GM18505 (cell line): ENCODE measurements at regions not wholly inside any gene's neighbourhood (a gene's known extent, or its start where the extent isn't known, plus 50 kb on each side); places are given as distances from the start of the nearest gene placed in this dataset.
"Not testable (repeated sequence)": the region's sequence is repeated elsewhere in the genome, so short reads cannot be mapped to it uniquely, and the experiment has no call there.

Source experiments
- ATAC-seq: cut with Tn5 transposase; IDR thresholded peaks from one replicate; pipeline ENCODE4 v1.9.1; 2021; ENCODE audit not compliant: unreplicated experiment
- POLR2A ChIP-seq: IDR thresholded peaks from 4 replicates; pipeline ENCODE4 v1.6.1; 2011; ENCODE audit warnings: borderline replicate concordance; ENCODE audit not compliant: insufficient read depth, insufficient read length; ENCODE audit errors: extremely low read depth

GRCh38 chr1:166597516-166597915 is 241.8 kb upstream of the POGK start:
- no peak for TF ChIP-seq POLR2A
- ATAC-seq = no peak

GRCh38 chr1:166600574-166600973 is 238.7 kb upstream of the POGK start:
- no peak for TF ChIP-seq POLR2A
- no peak for ATAC-seq

GRCh38 chr1:166601650-166602278 is 237.5 kb upstream of the POGK start:
- no peak for ATAC-seq
- no peak for TF ChIP-seq POLR2A

- not testable (repeated sequence) for ATAC-seq
These were observed 236.5 kb upstream of the POGK start for GRCh38 chr1:166602801-166603200.

GRCh38 chr1:166603296-166603695 is 236.0 kb upstream of the POGK start:
- no peak for ATAC-seq
- no peak for TF ChIP-seq POLR2A

GRCh38 chr1:166605137-166605536 is 234.1 kb upstream of the POGK start:
- ATAC-seq = no peak
- no peak for TF ChIP-seq POLR2A

GRCh38 chr1:166612886-166613285 is 226.4 kb upstream of the POGK start:
- no peak for ATAC-seq

GRCh38 chr1:166616206-166616605 is 223.1 kb upstream of the POGK start:
- TF ChIP-seq POLR2A = no peak
- ATAC-seq = no peak

More at GRCh38 chr1:166612886-166613285, 226.4 kb upstream of the POGK start:
- no peak for TF ChIP-seq POLR2A

- ATAC-seq = no peak
These were observed 212.6 kb upstream of the POGK start for GRCh38 chr1:166626711-166627110.

GRCh38 chr1:166627558-166627957 is 211.7 kb upstream of the POGK start:
- TF ChIP-seq POLR2A = no peak
- no peak for ATAC-seq

More at GRCh38 chr1:166626711-166627110, 212.6 kb upstream of the POGK start:
- TF ChIP-seq POLR2A = no peak

GRCh38 chr1:166628259-166628658 is 211.0 kb upstream of the POGK start:
- TF ChIP-seq POLR2A = no peak
- no peak for ATAC-seq

GRCh38 chr1:166629946-166630345 is 209.3 kb upstream of the POGK start:
- no peak for ATAC-seq
- TF ChIP-seq POLR2A = no peak

GRCh38 chr1:166630369-166630768 is 208.9 kb upstream of the POGK start:
- no peak for TF ChIP-seq POLR2A
- ATAC-seq = no peak

GRCh38 chr1:166638137-166638536 is 201.1 kb upstream of the POGK start:
- ATAC-seq = no peak
- TF ChIP-seq POLR2A = no peak

- not testable (repeated sequence) for ATAC-seq
These were observed 182.0 kb upstream of the POGK start for GRCh38 chr1:166657228-166657627.

GRCh38 chr1:166666790-166667189 is 172.5 kb upstream of the POGK start:
- ATAC-seq = not testable (repeated sequence)

- ATAC-seq = not testable (repeated sequence)
These were observed 171.7 kb upstream of the POGK start for GRCh38 chr1:166667600-166667999.
